ENCODE measurements at regions not wholly inside any gene's neighbourhood (a gene's known extent, or its start where the extent isn't known, plus 50 kb on each side); places are given as distances from the start of the nearest gene placed in this dataset.
A peak's percentile ranks its signal among the peaks of the same experiment; 100 is the strongest.

GRCh38 chr2:230660294-230661060 is 52.2 kb upstream of the CAB39 start:
- H3K27ac ChIP-seq, result no peak overlapping the region
- H3K36me3 ChIP-seq (ENCODE audit: low read depth), result no peaks in the 10 kb centered on the region
- intact Hi-C loops (cut with micrococcal nuclease; ENCODE audit: unreplicated experiment), result no loop called here
- DNase-seq, result no peak
- H3K4me1 ChIP-seq (replicated peaks; ENCODE audit: insufficient read depth), result 0 out of 2 replicates have a peak, but pooled peaks cover 5% of the 10 kb centered on the region
- H3K27me3 ChIP-seq (ENCODE audit: insufficient read depth, low read depth), result no peaks in the 10 kb centered on the region
- peak overlapping the region; percentile 52; the same call in 1 of the 2 replicates for H2AFZ ChIP-seq
- CTCF ChIA-PET, result no interaction called here
- H3K4me2 ChIP-seq, result no peak overlapping the region
- POLR2A ChIA-PET (ENCODE audit: unreplicated experiment), result interaction anchor here (0.7 kb wide), 1 partner anchor 34 kb away, joined by 10 read pairs; no protein-coding TSS in a partner anchor
- H3K79me2 ChIP-seq (ENCODE audit: low read depth), result no peaks in the 10 kb centered on the region
- BruUV-seq (replicated peaks), result no TSS peak
- no peaks in the 10 kb centered on the region for H3K9me3 ChIP-seq (ENCODE audit: insufficient read depth, low read depth)
- TF ChIP-seq CTCF (conservative IDR thresholded peaks at IDR 0.05), result no peak
- TF ChIP-seq EZH2 (IDR thresholded peaks at IDR 0.05; ENCODE audit: low read depth), result no peak
- H3F3A ChIP-seq (ENCODE audit: insufficient read depth, low read depth), result no peaks in the 10 kb centered on the region
- H4K20me1 ChIP-seq (ENCODE audit: insufficient read depth), result no peaks in the 10 kb centered on the region
- H3K9me2 ChIP-seq (ENCODE audit: insufficient read depth), result no peaks in the 10 kb centered on the region
- H3K4me3 ChIP-seq, result no peak overlapping the region

- TF ChIP-seq EZH2 (IDR thresholded peaks at IDR 0.05; ENCODE audit: low read depth), result no peak
- no peak for TF ChIP-seq CTCF (conservative IDR thresholded peaks at IDR 0.05)
- no TSS peak for BruUV-seq (replicated peaks)
- no peaks in the 10 kb centered on the region for H3K9me3 ChIP-seq (ENCODE audit: insufficient read depth, low read depth)
- ChIA-PET POLR2A (ENCODE audit: unreplicated experiment) (interaction anchor here (0.7 kb wide), 1 partner anchor 33 kb away, joined by 10 read pairs; no protein-coding TSS in a partner anchor), CTCF (interaction anchor here (0.7 kb wide), 1 partner anchor 18 kb away, joined by 11 read pairs; no protein-coding TSS in a partner anchor)
- no peaks in the 10 kb centered on the region; the same call in 1 of the 2 replicates for H3F3A ChIP-seq (ENCODE audit: insufficient read depth, low read depth)
- no peaks in the 10 kb centered on the region for H3K79me2 ChIP-seq (ENCODE audit: low read depth)
- H3K27ac ChIP-seq, result no peak overlapping the region
- no peak for DNase-seq
- H3K4me1 ChIP-seq (replicated peaks; ENCODE audit: insufficient read depth), result peaks cover 6% of the 10 kb centered on the region; the same call in 1 of the 2 replicates
- no peaks in the 10 kb centered on the region for H4K20me1 ChIP-seq (ENCODE audit: insufficient read depth)
- H3K36me3 ChIP-seq (ENCODE audit: low read depth), result no peaks in the 10 kb centered on the region
- no peak overlapping the region for H3K4me2 ChIP-seq
- no peak overlapping the region for H3K4me3 ChIP-seq
- no peaks in the 10 kb centered on the region for H3K9me2 ChIP-seq (ENCODE audit: insufficient read depth)
- H2AFZ ChIP-seq, result no peak overlapping the region
- intact Hi-C loops (cut with micrococcal nuclease; ENCODE audit: unreplicated experiment), result no loop called here
- H3K27me3 ChIP-seq (ENCODE audit: insufficient read depth, low read depth), result no peaks in the 10 kb centered on the region
Observed at GRCh38 chr2:230661072-230661957, 51.3 kb upstream of the CAB39 start.

Measured in PC-9 (cell line).